Activated T-helper 1 cell treated with anti-CD3 and anti-CD28 coated beads, Interleukin-2, amount 50 U/mL, for 16 hours (primary cell): ENCODE measurements at regions not wholly inside any gene's neighbourhood (a gene's known extent, or its start where the extent isn't known, plus 50 kb on each side); places are given as distances from the start of the nearest gene placed in this dataset.

Experiments
- DNase-seq, 2 donors: peaks; one replicate each; pipeline ENCODE4 v3.0.0-alpha.2; 2020; ENCODE audit warnings: low read depth in 1 of 2, low spot score in 1 of 2

GRCh38 chr16:85971902-85972638 is 73.1 kb downstream of the IRF8 start:
- no peak for DNase-seq

GRCh38 chr16:85974428-85975375 is 75.7 kb downstream of the IRF8 start:
- no peak for DNase-seq

- no peak for DNase-seq
These were observed 76.6 kb downstream of the IRF8 start for GRCh38 chr16:85975451-85975981.

GRCh38 chr16:85978291-85978775 is 79.4 kb downstream of the IRF8 start:
- DNase-seq: no peak

- DNase-seq: no peak
These were observed 80.0 kb downstream of the IRF8 start for GRCh38 chr16:85978976-85979375.

- DNase-seq: no peak
These were observed 80.6 kb downstream of the IRF8 start for GRCh38 chr16:85979605-85980004.

GRCh38 chr16:85980686-85981085 is 81.7 kb downstream of the IRF8 start:
- DNase-seq: no peak

GRCh38 chr16:85981826-85982562 is 83.0 kb downstream of the IRF8 start:
- DNase-seq: no peak

- no peak for DNase-seq
These were observed 83.6 kb downstream of the IRF8 start for GRCh38 chr16:85982563-85982939.

GRCh38 chr16:85983064-85983463 is 84.1 kb downstream of the IRF8 start:
- no peak for DNase-seq

GRCh38 chr16:85983606-85984230 is 84.8 kb downstream of the IRF8 start:
- DNase-seq: no peak

- no peak for DNase-seq
These were observed 85.4 kb downstream of the IRF8 start for GRCh38 chr16:85984231-85984880.

GRCh38 chr16:85984947-85985451 is 86.0 kb downstream of the IRF8 start:
- no peak for DNase-seq

- no peak for DNase-seq
These were observed 88.2 kb downstream of the IRF8 start for GRCh38 chr16:85986931-85987749.

GRCh38 chr16:85987750-85988078 is 88.8 kb downstream of the IRF8 start:
- no peak for DNase-seq

GRCh38 chr16:85988306-85988705 is 89.3 kb downstream of the IRF8 start:
- no peak for DNase-seq

- DNase-seq: peak in 1 of 2 donors; percentile 6
These were observed 89.9 kb downstream of the IRF8 start for GRCh38 chr16:85988723-85989313.

GRCh38 chr16:85989376-85989775 is 90.4 kb downstream of the IRF8 start:
- DNase-seq: no peak
